OCI-LY1 (cell line): ENCODE measurements at regions not wholly inside any gene's neighbourhood (a gene's known extent, or its start where the extent isn't known, plus 50 kb on each side); places are given as distances from the start of the nearest gene placed in this dataset.
"Not testable (repeated sequence)": the region's sequence is repeated elsewhere in the genome, so short reads cannot be mapped to it uniquely, and the experiment has no call there.

Experiments
- H2AFZ ChIP-seq: fragments of 200-600 bp; sonication (generic), shearing (Covaris generic); 2 replicates; pipeline ENCODE4 v1.6.0; 2014; ENCODE audit warnings: antibody characterized with exemption, mild to moderate bottlenecking, low read length
- H3F3A ChIP-seq: fragments of 200-600 bp; sonication (generic), shearing (Covaris generic); 2 replicates; pipeline ENCODE4 v1.6.0; 2014; ENCODE audit warnings: mild to moderate bottlenecking, antibody characterized with exemption, low read length, moderate library complexity; ENCODE audit not compliant: insufficient read depth
- H3K27ac ChIP-seq: fragments of 200-600 bp; sonication (generic); 2 replicates; pipeline ENCODE4 v1.5.1; 2014; ENCODE audit warnings: low read length, mixed run types, mild to moderate bottlenecking, low read depth; ENCODE audit not compliant: poor library complexity, severe bottlenecking
- H3K27me3 ChIP-seq: fragments of 200-600 bp; sonication (generic); 2 replicates; pipeline ENCODE4 v1.6.0; 2014; ENCODE audit warnings: antibody characterized with exemption, mild to moderate bottlenecking, low read length, moderate library complexity; ENCODE audit not compliant: insufficient read depth
- H3K36me3 ChIP-seq: fragments of 200-600 bp; sonication (generic); 2 replicates; pipeline ENCODE4 v1.6.1; 2014; ENCODE audit warnings: mild to moderate bottlenecking, antibody characterized with exemption, low read length, moderate library complexity, mixed read lengths; ENCODE audit not compliant: insufficient read depth
- H3K4me1 ChIP-seq: fragments of 200-600 bp; sonication (generic); 2 replicates; pipeline ENCODE4 v1.5.1; 2014; ENCODE audit warnings: mild to moderate bottlenecking, low read length, moderate library complexity; ENCODE audit not compliant: insufficient read depth, severe bottlenecking
- H3K4me2 ChIP-seq: fragments of 200-600 bp; sonication (generic), shearing (Covaris generic); 2 replicates; pipeline ENCODE4 v1.6.1; 2014; ENCODE audit warnings: low read length
- H3K4me3 ChIP-seq: fragments of 200-600 bp; sonication (generic); 2 replicates; pipeline ENCODE4 v1.5.1; 2014; ENCODE audit warnings: low read length, low read depth, mild to moderate bottlenecking, mixed read lengths; ENCODE audit not compliant: poor library complexity, severe bottlenecking
- H3K79me2 ChIP-seq: fragments of 200-600 bp; shearing (Covaris generic); 2 replicates; pipeline ENCODE4 v1.6.1; 2016; ENCODE audit warnings: mixed run types, low read length, mixed read lengths; ENCODE audit not compliant: insufficient read depth
- H3K9ac ChIP-seq: fragments of 200-600 bp; sonication (generic), shearing (Covaris generic); 2 replicates; pipeline ENCODE4 v1.6.1; 2014; ENCODE audit warnings: mild to moderate bottlenecking, low read length, mixed read lengths
- H3K9me2 ChIP-seq: fragments of 200-600 bp; sonication (generic), shearing (Covaris generic); 2 replicates; pipeline ENCODE4 v1.6.1; 2014; ENCODE audit warnings: low read depth, mild to moderate bottlenecking, low read length, mixed read lengths
- H3K9me3 ChIP-seq: fragments of 200-600 bp; shearing (Covaris generic); 2 replicates; pipeline ENCODE4 v1.6.1; 2014; ENCODE audit warnings: low read length, mixed read lengths
- H4K20me1 ChIP-seq: fragments of 200-600 bp; sonication (generic), shearing (Covaris generic); 2 replicates; pipeline ENCODE4 v1.6.0; 2016; ENCODE audit warnings: mild to moderate bottlenecking, low read length; ENCODE audit not compliant: insufficient read depth
- EZH2 ChIP-seq: fragments of 200-600 bp; sonication (generic), shearing (Covaris generic); IDR thresholded peaks from 2 replicates; pipeline ENCODE4 v1.8.0; 2017; ENCODE audit warnings: borderline replicate concordance, mixed run types, mild to moderate bottlenecking, antibody characterized with exemption, low read length, moderate library complexity, mixed read lengths
- TF ChIP-seq, protein P1 (sequence below): fragments of 200-600 bp; sonication (generic), shearing (Covaris generic); IDR thresholded peaks from 2 replicates; pipeline ENCODE4 v1.5.1; 2017; ENCODE audit warnings: mild to moderate bottlenecking, antibody characterized with exemption, low read length, moderate library complexity, mixed read lengths

DNA sequence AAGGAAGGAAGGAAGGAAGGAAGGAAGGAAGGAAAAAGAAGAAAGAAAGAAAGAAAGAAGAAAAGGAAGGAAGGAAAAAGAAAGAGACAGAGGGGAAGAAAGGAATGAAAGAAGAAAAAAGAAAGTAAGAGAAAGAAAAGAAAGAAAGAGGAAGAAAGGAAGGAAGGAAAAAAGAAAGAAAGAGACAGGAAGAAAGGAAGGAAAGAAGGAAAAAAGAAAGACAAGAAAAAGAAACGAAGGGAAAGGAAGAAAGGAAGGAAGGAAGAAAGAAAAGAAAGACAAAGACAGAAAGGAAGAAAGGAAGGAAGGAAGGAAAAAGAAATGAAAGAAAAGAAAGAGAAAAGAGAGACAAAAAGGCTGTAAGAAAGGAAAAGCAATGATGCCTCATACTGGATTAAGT lies 101.1 kb upstream of the PPP2R3B start:
- H3K27ac ChIP-seq: no peak overlapping the region
- no peaks in the 10 kb centered on the region for H3K36me3 ChIP-seq
- H3F3A ChIP-seq: no peaks in the 10 kb centered on the region
- no peaks in the 10 kb centered on the region for H3K9me3 ChIP-seq
- H3K79me2 ChIP-seq: no peaks in the 10 kb centered on the region
- no peaks in the 10 kb centered on the region for H3K27me3 ChIP-seq
- no peak overlapping the region for H3K4me2 ChIP-seq
- no peaks in the 10 kb centered on the region for H3K9me2 ChIP-seq
- H4K20me1 ChIP-seq: no peaks in the 10 kb centered on the region
- no peak for TF ChIP-seq EZH2
- TF ChIP-seq, protein P1, sequence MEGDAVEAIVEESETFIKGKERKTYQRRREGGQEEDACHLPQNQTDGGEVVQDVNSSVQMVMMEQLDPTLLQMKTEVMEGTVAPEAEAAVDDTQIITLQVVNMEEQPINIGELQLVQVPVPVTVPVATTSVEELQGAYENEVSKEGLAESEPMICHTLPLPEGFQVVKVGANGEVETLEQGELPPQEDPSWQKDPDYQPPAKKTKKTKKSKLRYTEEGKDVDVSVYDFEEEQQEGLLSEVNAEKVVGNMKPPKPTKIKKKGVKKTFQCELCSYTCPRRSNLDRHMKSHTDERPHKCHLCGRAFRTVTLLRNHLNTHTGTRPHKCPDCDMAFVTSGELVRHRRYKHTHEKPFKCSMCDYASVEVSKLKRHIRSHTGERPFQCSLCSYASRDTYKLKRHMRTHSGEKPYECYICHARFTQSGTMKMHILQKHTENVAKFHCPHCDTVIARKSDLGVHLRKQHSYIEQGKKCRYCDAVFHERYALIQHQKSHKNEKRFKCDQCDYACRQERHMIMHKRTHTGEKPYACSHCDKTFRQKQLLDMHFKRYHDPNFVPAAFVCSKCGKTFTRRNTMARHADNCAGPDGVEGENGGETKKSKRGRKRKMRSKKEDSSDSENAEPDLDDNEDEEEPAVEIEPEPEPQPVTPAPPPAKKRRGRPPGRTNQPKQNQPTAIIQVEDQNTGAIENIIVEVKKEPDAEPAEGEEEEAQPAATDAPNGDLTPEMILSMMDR: no peak
- H3K4me3 ChIP-seq: no peak overlapping the region
- H2AFZ ChIP-seq: no peak overlapping the region
- no peaks in the 10 kb centered on the region for H3K4me1 ChIP-seq
- H3K9ac ChIP-seq: no peak overlapping the region

DNA sequence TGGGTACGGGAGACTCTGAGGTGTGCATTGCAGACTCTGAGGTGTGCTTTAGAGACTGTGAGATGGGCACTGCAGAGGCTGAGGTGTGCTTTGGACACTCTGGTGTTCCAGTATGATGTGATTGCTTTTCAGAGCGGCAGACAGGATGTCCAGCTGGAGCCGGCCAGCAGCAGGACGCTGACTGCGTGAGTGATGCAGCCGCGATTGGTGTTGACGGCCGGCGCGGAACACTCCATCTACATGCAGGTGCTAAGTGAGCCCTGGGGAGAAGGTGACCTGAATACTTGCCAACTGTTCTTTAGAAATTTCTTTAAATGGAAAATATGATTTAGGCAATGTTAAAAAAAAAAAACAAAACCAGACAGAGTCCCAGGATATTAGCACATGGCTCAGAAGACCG lies 103.1 kb upstream of the PPP2R3B start:
- Histone ChIP-seq H2AFZ (no peak overlapping the region), H3K4me1 (no peaks in the 10 kb centered on the region), H3K27ac (no peak overlapping the region), H3F3A (no peaks in the 10 kb centered on the region), H3K9ac (no peak overlapping the region), H4K20me1 (no peaks in the 10 kb centered on the region), H3K4me3 (no peak overlapping the region), H3K36me3 (no peaks in the 10 kb centered on the region), H3K27me3 (no peaks in the 10 kb centered on the region), H3K79me2 (no peaks in the 10 kb centered on the region), H3K9me3 (no peaks in the 10 kb centered on the region), H3K9me2 (no peaks in the 10 kb centered on the region), H3K4me2 (no peak overlapping the region)
- no peak for TF ChIP-seq EZH2
- TF ChIP-seq, protein P1: no peak

DNA sequence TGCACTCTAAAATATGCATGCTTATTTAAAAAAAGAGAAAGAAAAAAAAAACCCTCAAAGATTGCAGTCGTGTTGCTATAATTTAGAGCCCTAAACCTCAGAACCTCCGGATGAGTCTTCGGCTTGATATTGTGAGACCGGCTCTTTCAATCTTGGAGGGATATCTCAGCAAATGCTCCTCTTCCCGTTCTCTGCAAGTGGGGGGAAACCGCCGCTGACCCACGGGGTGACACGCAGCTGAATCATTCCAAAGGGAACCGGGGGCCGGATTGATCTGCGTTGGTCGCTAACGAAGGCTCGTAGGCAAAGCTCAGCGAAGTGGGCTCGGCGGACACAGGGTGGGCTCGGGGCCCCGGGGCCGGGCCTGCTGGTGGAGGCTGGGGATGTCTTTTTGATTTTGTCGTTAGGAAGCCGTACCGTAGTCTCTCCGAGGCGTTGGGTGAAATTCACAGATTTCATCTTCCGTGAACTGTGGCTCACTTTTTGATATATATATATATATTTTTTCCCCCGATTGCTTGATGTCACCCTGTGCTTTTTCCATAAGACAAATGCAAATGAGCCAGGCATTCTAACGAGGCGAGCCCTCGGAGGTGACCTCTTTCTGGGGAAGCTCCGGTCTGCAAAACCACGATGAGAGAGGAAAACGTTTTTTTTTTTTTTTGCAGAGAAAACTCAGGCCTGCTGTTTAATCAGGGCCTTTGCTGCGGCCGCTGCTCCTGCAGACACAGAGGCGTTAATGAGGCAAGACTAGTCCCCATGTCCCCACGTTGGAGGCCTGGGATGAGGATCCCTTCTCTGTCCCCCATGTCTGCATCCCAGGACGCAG lies 110.7 kb upstream of the PPP2R3B start:
- TF ChIP-seq, protein P1: no peak
- TF ChIP-seq EZH2: no peak
- H3K27ac ChIP-seq: no peak overlapping the region

DNA sequence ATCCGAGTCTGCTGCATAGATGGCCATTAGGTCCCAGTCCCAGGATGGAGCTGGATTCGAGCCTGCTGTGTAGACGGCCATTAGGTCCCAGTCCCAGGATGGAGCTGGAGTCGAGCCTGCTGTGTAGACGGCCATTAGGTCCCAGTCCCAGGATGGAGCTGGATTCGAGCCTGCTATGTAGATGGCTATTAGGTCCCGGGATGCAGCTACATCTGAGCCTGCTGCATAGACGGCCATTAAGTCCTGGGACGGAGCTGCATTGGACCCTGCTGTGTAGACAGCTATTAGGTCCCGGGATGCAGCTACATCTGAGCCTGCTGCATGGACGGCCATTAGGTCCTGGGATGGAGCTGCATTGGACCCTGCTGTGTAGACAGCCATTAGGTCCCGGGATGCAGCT lies 112.2 kb upstream of the PPP2R3B start:
- not testable (repeated sequence) for H3K9me2 ChIP-seq, H3K4me2 ChIP-seq, H3K27ac ChIP-seq, H3K9me3 ChIP-seq, H3F3A ChIP-seq, H4K20me1 ChIP-seq, H2AFZ ChIP-seq, H3K27me3 ChIP-seq, H3K4me1 ChIP-seq, H3K9ac ChIP-seq, H3K4me3 ChIP-seq, H3K36me3 ChIP-seq, H3K79me2 ChIP-seq

More for the DNA sequence above, 110.7 kb upstream of the PPP2R3B start:
- Histone ChIP-seq H3F3A (no peaks in the 10 kb centered on the region), H3K27me3 (no peaks in the 10 kb centered on the region), H4K20me1 (no peaks in the 10 kb centered on the region), H3K9ac (no peak overlapping the region), H2AFZ (no peak overlapping the region), H3K4me1 (no peaks in the 10 kb centered on the region), H3K9me2 (no peaks in the 10 kb centered on the region), H3K79me2 (no peaks in the 10 kb centered on the region), H3K36me3 (no peaks in the 10 kb centered on the region), H3K4me2 (no peak overlapping the region), H3K9me3 (no peaks in the 10 kb centered on the region), H3K4me3 (no peak overlapping the region)
